Subcutaneous abdominal adipose tissue (tissue), 5 donors: ENCODE measurements at regions not wholly inside any gene's neighbourhood (a gene's known extent, or its start where the extent isn't known, plus 50 kb on each side); places are given as distances from the start of the nearest gene placed in this dataset.

Source experiments
- H3K27ac ChIP-seq: one replicate; pipeline ENCODE4 v1.7.0; 2013; ENCODE audit warnings: low read depth, mild to moderate bottlenecking, inconsistent platforms, low read length, moderate library complexity
- H3K27me3 ChIP-seq, 5 donors: one replicate each; pipeline ENCODE4 v1.7.0; 2013; ENCODE audit warnings: low read length in 5 of 5, inconsistent platforms in 1 of 5; ENCODE audit not compliant: control insufficient read depth in 5 of 5, insufficient read depth in 4 of 5
- H3K36me3 ChIP-seq, 5 donors: one replicate each; pipeline ENCODE4 v1.7.0; 2013; ENCODE audit warnings: low read length in 5 of 5; ENCODE audit not compliant: control insufficient read depth in 5 of 5, insufficient read depth in 5 of 5
- H3K4me1 ChIP-seq, 5 donors: one replicate each; pipeline ENCODE4 v1.7.0; 2013; ENCODE audit warnings: low read length in 5 of 5, mild to moderate bottlenecking in 3 of 5, moderate library complexity in 1 of 5; ENCODE audit not compliant: control insufficient read depth in 5 of 5, insufficient read depth in 5 of 5
- H3K4me3 ChIP-seq, 5 donors: one replicate each; pipeline ENCODE4 v1.7.0; 2013; ENCODE audit warnings: low read length in 5 of 5, low read depth in 1 of 5
- H3K9ac ChIP-seq, 5 donors: one replicate each; pipeline ENCODE4 v1.7.0; 2013; ENCODE audit warnings: low read length in 5 of 5, mild to moderate bottlenecking in 4 of 5, moderate library complexity in 3 of 5
- H3K9me3 ChIP-seq, 5 donors: one replicate each; pipeline ENCODE4 v1.7.0; 2013; ENCODE audit warnings: low read length in 5 of 5; ENCODE audit not compliant: control insufficient read depth in 5 of 5
- donor health status: healthy.
- donor health status: healthy.
- donor health status: healthy.
- donor health status: healthy.
- donor health status: healthy.

- peaks cover 2 to 11% (median 9%) of the 10 kb centered on the region in 5 donors for H3K9me3 ChIP-seq
- H3K27me3 ChIP-seq = no peaks in the 10 kb centered on the region
- peaks cover 2 to 27% (median 11%) of the 10 kb centered on the region in 5 donors for H3K4me1 ChIP-seq
- no peak overlapping the region for H3K4me3 ChIP-seq
- H3K9ac ChIP-seq = no peak overlapping the region
- peak overlapping the region; percentile 37 for H3K27ac ChIP-seq
- no peaks in the 10 kb centered on the region for H3K36me3 ChIP-seq
These were observed 50.3 kb upstream of the ATP13A3 start for GRCh38 chr3:194536871-194537637.
